HG03159 (cell line): ENCODE measurements at regions not wholly inside any gene's neighbourhood (a gene's known extent, or its start where the extent isn't known, plus 50 kb on each side); places are given as distances from the start of the nearest gene placed in this dataset.

ENCODE experiments used
- ATAC-seq: cut with Tn5 transposase; IDR thresholded peaks from one replicate; pipeline ENCODE4 v1.9.1; 2021; ENCODE audit warnings: mild to moderate bottlenecking, moderate library complexity; ENCODE audit not compliant: unreplicated experiment

DNA sequence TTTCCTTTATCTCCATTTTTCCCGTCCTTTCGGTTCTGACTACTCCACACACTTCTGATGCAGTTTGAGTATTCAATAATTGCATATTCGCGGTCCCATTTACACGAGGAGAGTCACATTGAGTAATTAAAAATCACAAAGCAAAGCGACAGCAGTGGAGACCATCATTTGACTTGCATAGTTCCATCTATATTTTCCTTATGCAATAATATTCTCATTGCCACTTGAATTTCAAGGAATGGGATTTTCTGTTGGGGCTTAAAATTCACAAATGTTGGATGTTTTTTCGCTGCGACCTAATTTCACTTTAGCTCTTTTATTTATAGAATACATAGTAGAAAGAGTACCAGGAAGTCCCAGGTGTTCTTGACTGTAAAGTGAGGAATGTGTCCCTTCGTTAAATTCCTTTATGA is 186.8 kb downstream of the ZEB2 start:
- no peak for ATAC-seq

DNA sequence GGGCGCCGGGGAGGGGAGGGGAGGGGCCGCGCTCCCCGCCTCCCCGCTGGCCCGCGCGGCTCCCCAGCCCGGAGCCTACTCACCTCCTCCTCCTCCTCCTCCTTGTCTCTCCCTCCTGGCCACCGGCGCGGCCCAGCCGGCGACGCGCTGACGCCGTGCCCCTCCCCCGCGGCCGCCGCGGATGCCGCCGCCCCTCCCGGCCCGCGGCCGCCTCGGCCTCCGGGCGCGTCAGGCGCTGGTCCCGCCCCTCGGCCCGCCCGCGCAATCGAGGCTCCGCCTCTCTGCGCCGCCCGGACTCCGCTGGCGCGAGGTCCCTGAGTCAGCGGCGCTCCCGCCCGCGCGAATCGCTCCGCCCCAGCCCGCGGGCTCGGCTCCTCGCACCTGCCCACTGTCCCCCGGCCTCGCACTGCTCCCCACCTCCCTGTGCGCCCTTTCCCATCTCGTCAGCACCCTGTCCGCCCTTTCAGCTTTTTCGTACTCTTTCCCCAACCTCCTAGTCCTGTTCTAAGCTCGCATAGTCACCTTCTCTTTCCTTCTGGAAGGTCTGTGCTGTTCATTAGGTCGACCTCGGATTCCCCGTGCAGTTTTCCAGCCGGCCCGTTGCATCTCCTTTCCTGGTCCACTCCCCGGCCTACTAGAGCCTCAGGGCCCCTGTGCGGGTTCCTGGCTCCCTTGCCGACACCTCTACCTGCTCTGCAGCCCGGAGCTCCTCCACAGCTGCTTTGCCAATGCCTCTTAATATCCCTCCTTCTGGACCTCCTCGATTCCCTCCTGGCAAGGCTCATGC is 187.4 kb downstream of the ZEB2 start:
- ATAC-seq, result peak; percentile 92

DNA sequence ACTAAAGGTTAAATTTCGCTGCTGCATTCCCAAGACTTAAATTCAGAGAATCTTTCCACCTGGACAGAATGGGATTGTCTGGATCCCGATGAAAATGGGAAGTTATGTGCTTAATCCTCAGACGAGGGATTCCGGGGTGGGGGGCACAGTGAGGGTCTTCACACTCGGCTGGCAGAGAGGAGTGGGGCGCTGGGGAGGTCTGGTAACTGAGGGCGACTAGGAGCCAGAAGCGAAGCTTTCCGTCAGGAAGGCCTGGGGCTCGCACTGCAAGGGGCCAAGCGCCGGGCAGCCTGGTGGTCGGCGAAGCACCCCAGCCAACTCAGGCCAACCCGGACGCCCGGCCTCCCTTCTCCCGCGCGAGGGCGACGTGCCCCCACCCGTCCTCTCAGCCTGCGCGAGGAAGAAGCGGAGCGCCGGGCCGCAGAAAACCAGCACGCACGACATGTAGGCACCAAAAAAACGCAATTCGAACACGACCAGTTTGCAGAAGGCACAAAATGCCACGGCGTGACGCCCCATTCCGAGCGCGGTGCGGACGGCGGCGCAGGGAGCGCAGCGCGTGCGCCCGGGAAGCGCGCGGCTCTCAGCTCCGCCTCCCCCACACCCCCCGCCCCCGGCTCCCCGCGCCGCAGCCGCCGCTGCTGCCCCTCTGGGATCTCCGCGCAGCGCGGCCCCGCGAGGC is 188.1 kb downstream of the ZEB2 start:
- peak; percentile 69 for ATAC-seq

DNA sequence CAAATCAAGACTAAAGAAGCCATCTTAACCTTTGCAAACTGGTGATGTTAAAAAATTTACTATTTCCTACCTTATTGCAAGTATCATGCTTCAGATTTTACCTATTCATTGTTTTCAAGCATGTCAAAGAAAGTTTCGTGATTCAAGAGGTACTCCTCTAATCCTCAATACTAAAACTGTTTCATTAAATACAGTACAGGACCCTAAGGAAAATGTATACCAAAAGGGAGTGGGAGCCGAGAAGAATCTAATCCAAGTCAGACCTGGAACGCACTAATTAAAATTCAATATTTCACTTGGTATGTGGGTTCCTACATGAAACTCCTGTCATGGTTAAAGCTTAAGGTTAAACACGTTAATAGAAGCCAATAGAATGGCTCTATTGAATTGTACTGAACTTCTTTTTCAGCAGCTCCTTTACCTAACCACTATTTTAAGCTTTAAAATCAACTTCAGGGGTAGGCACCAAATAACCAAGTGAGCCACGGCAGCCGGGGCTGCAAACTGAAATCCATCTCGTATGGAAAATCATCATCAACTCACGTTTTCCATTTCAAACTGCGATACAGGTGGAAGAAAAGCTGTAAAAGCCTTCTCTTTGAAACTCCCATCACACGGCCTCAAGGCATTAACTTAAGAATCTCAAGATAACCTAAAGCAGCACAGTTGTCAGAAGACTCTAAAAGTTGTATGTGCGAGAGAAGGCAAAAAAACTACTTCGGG is 188.8 kb downstream of the ZEB2 start:
- ATAC-seq, result no peak

DNA sequence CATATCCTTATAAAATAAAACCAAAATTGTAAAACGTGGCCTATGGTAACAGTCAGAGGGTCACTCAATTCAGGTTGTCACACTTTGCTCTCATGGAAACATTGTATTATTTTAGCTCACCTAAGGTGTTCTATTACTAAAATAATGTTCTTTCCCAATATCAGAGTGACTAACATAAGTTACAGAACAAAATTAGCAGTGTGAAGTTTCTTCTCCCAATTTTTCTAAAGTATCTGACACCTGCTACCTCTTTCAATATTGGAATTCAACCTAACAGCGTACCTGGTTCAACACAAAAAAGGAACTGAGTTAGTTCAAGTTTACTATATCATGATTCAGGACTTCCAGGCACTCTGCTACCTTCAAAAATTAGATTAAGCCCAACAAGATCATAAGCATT is 190.4 kb downstream of the ZEB2 start:
- ATAC-seq, result no peak

DNA sequence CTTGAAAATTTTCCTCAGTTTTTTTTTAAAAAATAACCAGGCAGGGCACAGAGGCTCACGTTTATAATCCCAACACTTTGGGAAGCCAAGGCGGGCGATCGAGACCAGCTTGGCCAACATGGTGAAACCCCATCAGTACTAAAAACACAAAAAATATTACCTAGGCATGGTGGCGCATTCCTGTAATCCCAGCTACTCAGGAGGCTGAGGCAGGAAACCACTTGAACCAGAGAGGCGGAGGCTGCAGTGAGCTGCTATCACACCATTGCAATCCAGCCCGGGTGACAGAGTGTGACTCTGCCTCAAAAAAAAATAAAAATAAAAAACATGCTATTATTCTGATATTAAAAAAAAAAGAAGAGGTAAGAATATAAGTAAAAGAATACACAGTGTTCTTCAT is 191.0 kb downstream of the ZEB2 start:
- no peak for ATAC-seq

DNA sequence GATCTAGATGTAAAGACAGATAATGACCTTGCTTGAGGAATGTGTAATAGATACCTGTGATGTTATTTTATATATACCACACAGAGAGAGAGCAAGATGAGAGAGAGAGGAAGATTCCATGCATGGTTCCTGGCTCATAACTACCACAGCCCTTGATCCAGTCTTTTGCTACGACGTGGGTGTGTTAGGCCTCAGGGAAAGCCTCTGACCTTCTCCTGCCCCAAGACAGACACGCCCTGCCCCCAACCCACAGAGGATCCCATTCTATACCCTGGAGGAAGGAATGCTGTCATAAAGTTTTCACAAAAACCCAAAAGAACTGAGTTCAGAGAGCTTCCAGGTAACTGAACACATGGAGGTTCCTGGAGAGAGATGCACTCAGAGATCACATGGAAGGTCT is 193.1 kb downstream of the ZEB2 start:
- no peak for ATAC-seq

DNA sequence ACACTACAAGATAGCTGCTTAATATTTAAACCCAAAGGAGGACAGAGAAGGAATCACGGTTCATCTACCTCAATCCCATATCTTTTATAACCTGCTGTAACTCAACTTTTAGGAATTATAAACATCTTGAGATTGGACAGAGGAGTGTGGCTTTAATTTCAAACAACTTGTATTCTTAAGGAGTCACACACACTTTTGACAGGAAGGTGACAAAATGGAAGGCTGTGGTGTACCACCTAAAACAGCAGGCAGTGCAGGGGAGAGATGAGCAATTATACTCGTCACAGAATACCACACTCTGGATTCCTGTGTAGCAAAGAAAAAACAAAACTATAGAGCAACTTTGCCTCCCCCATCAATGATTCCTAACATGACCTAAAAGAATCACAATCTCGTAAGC is 194.8 kb downstream of the ZEB2 start:
- ATAC-seq, result peak; percentile 60

DNA sequence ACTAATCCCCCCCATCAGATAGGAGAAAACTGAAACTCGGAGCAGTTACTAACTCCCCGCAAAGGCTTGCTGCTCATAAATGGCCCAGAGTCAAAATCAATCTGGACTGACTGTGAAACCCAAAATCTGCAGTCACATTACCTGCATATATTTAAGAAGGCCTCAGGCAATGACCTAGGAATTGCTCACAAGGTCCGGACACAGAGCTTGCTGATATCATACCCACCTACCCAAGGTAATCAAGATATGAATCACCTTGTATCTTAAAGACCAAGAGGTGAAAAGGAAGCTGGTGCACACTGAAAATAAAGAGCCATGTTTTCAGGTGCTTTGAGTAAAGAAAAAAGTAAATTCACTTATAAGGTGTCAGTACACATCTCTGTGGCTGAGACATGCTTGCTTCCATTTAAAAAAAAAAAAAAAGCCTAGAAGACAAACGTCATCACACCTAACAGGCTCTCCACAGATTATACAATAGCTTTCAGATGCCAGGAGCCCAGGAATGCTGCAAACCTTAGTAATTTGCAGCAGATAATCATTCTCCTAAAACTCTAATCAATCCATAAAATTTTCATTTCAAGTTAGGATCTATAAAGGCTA is 195.4 kb downstream of the ZEB2 start:
- ATAC-seq, result peak; percentile 49

DNA sequence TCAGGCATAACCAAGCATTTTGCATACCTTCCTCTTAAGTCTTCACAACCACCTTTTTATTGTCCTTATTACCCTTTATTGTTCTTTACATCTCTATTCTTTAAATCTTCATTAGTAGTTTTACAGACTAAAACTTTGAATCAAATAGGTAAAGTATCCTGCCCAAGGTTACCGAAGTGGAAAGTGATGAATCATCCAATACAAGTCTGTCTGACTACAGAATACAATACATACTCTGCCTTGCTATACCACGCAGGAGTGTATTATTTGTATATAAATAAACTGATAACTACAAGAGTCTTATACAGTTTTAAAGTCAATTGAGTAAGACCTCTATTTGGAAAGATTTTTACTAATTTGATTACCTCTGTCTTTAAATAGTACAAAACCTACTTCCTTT is 196.0 kb downstream of the ZEB2 start:
- ATAC-seq, result peak; percentile 50

DNA sequence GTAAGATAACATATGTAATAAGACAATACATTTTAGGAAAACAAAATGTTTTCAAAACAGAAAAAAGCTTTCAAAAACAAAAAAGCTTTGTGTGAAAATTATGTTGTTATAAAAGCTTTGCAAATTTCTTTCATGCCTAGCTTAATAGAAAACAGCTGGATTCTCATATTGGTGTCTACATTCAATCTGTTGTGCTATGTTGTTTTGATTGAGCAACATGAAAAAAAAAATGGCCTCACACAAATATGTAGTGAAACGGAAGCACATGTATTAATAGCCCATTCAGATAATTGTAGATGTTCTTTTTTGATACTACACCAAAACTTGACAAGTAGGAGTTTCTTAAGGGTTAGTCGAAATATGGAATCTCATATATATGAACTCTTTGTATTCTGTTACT is 197.5 kb downstream of the ZEB2 start:
- ATAC-seq, result no peak

DNA sequence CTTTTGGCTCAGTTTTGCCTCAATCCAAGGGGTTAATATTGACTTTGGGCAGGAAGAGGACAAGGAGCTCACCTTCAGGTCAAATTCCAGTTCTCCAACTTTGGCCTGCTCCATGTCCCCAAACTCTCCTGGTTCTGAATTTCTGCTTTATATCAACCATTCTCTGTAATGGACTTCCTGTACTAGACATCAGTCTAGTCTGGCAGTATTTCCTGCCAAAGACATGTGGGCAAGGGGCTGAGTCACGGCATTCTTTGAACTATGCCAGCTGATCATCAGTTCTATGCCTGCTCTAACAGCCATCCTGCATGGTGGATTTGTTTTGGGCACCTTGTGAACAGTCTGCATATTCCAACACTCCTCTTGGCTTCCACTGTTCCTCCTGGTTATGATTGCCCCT is 199.4 kb downstream of the ZEB2 start:
- ATAC-seq, result no peak

DNA sequence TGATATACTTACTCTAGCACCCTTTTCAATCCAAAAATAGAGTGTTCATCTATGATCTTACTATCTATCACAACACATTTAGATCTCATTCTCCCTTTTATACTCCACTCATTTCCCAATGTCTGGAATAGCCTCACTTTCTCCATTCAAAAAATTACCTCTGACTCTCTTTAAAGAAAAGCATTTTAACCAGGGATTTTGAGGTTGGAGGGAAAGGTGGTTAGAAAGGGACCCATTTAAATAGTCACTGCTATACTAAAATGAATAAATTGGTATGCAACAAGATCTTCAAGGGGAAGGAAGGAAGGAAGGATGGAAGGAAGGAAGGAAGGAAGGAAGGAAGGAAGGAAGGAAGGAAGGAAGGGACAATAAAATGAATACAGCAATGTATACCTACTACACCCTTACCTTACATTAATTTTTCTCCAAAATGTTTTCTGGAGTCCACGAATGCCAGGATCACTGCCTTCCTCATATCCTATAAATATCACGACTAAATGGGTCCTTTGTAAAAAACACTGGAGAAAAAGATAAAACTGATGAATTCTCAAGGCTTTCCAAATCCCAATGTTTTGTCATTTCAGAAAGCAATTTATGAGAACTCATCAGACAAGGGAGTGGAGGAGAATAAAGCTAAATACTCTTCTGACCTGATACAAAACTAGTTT is 202.7 kb downstream of the ZEB2 start:
- ATAC-seq, result no peak

DNA sequence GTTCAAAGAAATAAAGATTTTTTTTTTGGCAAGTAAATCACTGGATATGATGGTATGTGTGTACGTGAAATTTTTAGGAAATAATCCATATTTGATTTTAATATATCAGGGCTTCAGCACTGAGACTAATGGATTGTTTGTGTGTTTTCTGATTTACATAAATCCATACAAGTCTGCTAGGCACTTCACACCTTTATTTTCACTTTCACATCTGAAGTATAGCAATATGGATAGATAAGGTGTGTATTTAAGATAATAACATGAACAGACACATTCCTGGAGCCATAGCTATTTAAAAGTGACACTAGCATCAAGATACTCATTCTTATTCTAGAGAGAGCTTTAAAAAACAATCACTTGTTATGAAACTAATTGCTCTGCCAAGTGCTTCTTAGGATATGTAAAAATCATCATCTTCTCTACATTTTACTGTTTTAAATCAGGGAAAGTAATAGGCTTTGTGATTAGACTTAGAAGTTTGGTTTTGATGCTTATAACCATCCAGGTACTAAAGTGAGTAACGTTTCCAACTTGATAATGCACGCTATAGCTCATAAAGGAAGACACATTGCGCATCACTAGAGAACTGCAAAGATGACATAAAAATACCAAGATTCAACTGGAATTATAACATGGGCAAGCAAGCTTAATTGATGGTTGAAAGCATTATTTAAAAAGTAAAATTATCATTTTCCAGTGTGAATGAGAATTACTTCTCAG is 208.9 kb downstream of the ZEB2 start:
- ATAC-seq, result no peak

DNA sequence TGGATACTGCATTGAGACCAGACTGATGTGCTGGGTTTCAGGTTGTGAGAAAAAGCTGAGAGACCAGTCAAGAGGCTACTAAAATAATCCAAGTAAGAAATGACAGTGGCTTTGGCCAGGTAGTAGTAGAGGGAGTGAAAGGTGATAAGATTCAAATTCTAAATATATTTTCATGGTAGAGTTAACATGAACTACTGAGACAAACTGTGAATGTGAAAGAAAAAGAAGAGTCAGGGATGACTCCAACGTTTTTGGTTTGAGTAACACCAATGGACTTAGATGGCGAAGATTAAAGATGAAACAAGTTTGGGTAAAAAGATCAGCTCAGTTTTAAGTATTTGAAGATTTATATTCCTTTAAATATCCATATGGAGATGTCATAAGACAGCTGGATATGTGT is 209.4 kb downstream of the ZEB2 start:
- no peak for ATAC-seq

DNA sequence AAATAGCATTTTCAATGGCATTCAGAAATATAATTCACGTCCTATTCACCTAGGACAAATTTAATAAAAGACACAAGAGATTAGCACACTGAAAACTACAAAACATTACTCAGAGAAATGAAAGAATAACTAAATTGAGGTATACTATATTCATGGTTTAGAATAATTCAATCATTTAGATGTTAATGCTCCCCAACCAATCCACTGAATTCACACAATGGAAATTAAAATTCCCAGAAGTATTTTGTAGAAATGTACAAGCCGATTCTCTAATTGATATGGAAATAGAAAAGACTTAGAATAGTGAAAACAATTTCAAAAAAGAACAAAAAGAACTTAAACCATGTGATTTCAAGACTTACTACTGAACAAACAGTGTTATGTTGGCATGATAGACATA is 212.2 kb downstream of the ZEB2 start:
- no peak for ATAC-seq

DNA sequence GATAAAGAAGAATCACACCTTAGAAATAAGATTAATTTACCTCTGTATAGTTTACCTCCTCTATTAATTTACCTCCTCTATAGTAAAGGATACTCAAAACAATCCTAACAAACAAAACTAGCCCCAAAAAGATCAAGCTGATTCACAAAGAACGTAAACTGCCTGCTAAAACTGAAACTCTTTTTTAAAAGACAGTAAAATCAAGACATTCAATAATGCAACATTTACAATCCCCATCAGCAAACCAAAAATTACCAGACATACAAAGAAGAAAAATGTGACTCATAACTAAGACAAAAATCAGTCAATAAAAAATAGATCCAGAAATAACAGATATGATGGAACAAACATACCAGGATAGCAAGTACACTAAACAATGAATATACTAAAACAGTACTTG is 215.7 kb downstream of the ZEB2 start:
- no peak for ATAC-seq

DNA sequence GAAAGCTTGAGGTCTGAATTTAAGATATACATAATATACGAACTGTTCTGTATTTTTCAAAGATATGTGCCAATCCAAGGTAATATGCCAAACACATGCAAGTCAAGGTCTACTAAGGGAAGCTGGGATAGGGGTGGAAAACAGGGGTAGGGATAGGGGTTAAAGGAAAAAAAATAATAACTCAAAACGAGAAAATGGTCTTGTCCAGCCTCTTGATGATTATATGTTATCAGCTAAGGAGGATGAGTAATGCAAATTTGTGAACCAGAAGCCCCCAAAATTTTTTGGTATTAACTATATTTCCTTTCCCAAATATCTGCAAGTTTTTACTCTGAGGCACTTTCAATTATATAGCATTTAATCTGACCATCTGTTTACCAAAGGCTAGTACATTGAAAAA is 219.3 kb downstream of the ZEB2 start:
- no peak for ATAC-seq

DNA sequence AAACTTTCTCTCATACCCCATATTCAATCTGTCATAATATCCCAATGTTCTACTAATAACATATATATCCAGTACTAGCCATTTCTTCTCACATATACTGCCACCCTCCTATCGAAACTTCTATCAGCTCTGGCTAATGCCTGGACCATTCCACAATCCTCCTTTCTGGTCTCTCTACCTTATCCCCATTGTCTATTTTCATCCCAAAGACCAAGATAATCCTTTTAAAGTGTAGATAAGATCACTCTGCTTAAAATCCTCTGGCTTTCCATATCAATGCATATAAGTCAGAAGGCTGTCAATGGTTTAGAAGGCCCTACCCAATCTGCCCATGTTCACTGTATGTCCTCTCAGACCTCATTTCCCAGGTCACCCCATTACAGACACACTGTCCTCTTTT is 229.6 kb downstream of the ZEB2 start:
- no peak for ATAC-seq

DNA sequence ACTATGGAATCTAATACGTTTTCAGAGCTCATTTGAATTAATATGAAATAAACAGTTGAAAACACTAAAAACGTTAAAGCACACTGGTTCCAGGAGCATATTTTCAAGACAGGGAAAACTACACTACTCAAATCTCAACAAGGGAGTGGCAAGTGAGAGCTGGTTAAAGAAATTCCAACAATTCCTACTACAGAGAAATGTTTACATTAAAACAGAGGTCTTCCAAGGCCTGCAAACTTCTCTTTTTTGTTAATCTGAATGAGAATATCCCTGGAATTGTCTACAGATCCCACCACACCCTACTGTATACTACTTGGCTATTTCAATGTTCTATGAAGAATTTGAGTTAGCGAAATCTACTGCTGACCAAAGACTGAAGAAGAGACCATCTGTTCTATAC is 231.5 kb downstream of the ZEB2 start:
- no peak for ATAC-seq
